PC-3 (cell line): ENCODE measurements at regions not wholly inside any gene's neighbourhood (a gene's known extent, or its start where the extent isn't known, plus 50 kb on each side); places are given as distances from the start of the nearest gene placed in this dataset.

Experiments used
- ATAC-seq: fragments of 200-7000 bp; cut with Tn5 transposase; 2 replicates; pipeline ENCODE4 v1.9.1; 2020; ENCODE audit warnings: mild to moderate bottlenecking, moderate library complexity
- BruUV-seq: library from RNA; stranded (reverse); fragments of 400-500 nt; replicated peaks from 2 replicates; lab custom pipeline; 2021; lab: Mats Ljungman, UMichigan
- CTCF ChIA-PET: fragments of 300-600 bp; sonication (Branson Sonifier 250); formaldehyde crosslinking; loops from one replicate; lab custom pipeline; 2022; ENCODE audit warnings: antibody characterized with exemption; lab: Charles Lee
- POLR2A ChIA-PET: fragments of 300-600 bp; sonication (Branson Sonifier 250); formaldehyde crosslinking; loops from one replicate; lab custom pipeline; 2022; ENCODE audit warnings: antibody characterized with exemption; ENCODE audit not compliant: unreplicated experiment; lab: Charles Lee
- DNase-seq: peaks from one replicate; pipeline ENCODE4 v3.0.0-alpha.2; 2015
- H2AFZ ChIP-seq: fragments of 300-600 bp; sonication (generic); 2 replicates; pipeline ENCODE4 v1.6.0; 2016; ENCODE audit warnings: antibody characterized with exemption, low read length
- H3F3A ChIP-seq: fragments of 300-600 bp; sonication (generic); one replicate; pipeline ENCODE4 v1.6.0; 2017; ENCODE audit warnings: antibody characterized with exemption, low read length, control low read depth, mild to moderate bottlenecking; ENCODE audit not compliant: unreplicated experiment
- H3K27ac ChIP-seq: fragments of 300-600 bp; sonication (generic); 2 replicates; pipeline ENCODE4 v1.5.1; 2016; ENCODE audit warnings: mild to moderate bottlenecking, low read length
- H3K27me3 ChIP-seq: fragments of 300-600 bp; sonication (generic); 2 replicates; pipeline ENCODE4 v1.6.1; 2016; ENCODE audit warnings: low read length, mixed read lengths
- H3K36me3 ChIP-seq: fragments of 300-600 bp; sonication (generic); 2 replicates; pipeline ENCODE4 v1.6.1; 2016; ENCODE audit warnings: low read depth, mixed run types, low read length, mixed read lengths
- H3K4me1 ChIP-seq: fragments of 300-600 bp; sonication (generic); 2 replicates; pipeline ENCODE4 v1.5.1; 2016; ENCODE audit warnings: low read length; ENCODE audit not compliant: insufficient read depth
- H3K4me2 ChIP-seq: fragments of 300-600 bp; sonication (generic); 2 replicates; pipeline ENCODE4 v1.6.0; 2016; ENCODE audit warnings: low read length
- H3K4me3 ChIP-seq: fragments of 300-600 bp; sonication (generic); 2 replicates; pipeline ENCODE4 v1.5.1; 2016; ENCODE audit warnings: mild to moderate bottlenecking, low read length, mixed read lengths
- H3K79me2 ChIP-seq: fragments of 300-600 bp; sonication (generic); 2 replicates; pipeline ENCODE4 v1.6.1; 2017; ENCODE audit warnings: low read length, mixed read lengths
- H3K9ac ChIP-seq: fragments of 300-600 bp; sonication (generic); 2 replicates; pipeline ENCODE4 v1.6.0; 2016; ENCODE audit warnings: mild to moderate bottlenecking, low read length
- H3K9me2 ChIP-seq: fragments of 300-600 bp; sonication (generic); replicated peaks from 2 replicates; pipeline ENCODE4 v1.6.1; 2016; ENCODE audit warnings: mixed run types, low read length, mixed read lengths
- H3K9me3 ChIP-seq: fragments of 300-600 bp; sonication (generic); 2 replicates; pipeline ENCODE4 v1.6.1; 2016; ENCODE audit warnings: low read length, mixed read lengths
- H4K20me1 ChIP-seq: fragments of 300-600 bp; sonication (generic); 2 replicates; pipeline ENCODE4 v1.6.1; 2016; ENCODE audit warnings: low read length, mixed read lengths
- CTCF ChIP-seq: fragments of 300-600 bp; sonication (generic); conservative IDR thresholded peaks from 2 replicates; pipeline ENCODE4 v1.5.1; 2017; ENCODE audit warnings: antibody characterized with exemption, low read depth, mild to moderate bottlenecking, low read length
- EZH2 ChIP-seq: fragments of 300-600 bp; sonication (generic); IDR thresholded peaks from one replicate; pipeline ENCODE4 v1.6.1; 2017; ENCODE audit warnings: antibody characterized with exemption, mild to moderate bottlenecking, low read length; ENCODE audit not compliant: unreplicated experiment
- EZH2phosphoT487 ChIP-seq: fragments of 300-600 bp; sonication (generic); IDR thresholded peaks from 2 replicates; pipeline ENCODE4 v1.6.1; 2018; ENCODE audit warnings: mild to moderate bottlenecking, antibody characterized with exemption, low read length, borderline replicate concordance
- intact Hi-C: fragments of 100-400 bp; cut with micrococcal nuclease; formaldehyde crosslinking; loops from 2 replicates; pipeline ENCODE4 v1.9.0; 2023

DNA sequence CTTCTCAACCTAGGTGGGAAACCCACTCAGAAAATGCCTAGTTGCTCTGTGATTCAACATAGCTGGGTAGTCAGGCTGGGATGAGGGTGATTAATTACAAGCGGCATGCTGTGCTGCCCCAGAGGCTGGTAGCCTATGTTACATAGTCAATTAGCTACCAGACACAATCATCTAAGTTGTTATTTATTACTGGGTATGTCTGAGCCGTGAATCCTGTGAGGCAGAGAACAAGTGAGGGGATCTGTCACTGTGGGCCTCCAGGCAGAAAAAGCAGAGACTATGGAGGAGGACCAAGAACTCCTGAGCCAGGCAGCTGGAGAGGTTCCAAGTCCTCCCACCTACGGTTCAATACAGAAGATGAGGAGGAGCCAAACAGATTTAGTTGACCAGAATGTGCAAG is 186.6 kb upstream of the BDNF start:
- Histone ChIP-seq H3K4me1 (peaks cover 10% of the 10 kb centered on the region), H3F3A (no peaks in the 10 kb centered on the region), H2AFZ (no peak overlapping the region), H3K9ac (no peak overlapping the region), H3K79me2 (no peaks in the 10 kb centered on the region), H3K36me3 (no peaks in the 10 kb centered on the region), H3K27me3 (no peaks in the 10 kb centered on the region), H3K4me3 (no peak overlapping the region), H3K9me3 (no peaks in the 10 kb centered on the region), H4K20me1 (no peaks in the 10 kb centered on the region), H3K9me2 (no peaks in the 10 kb centered on the region), H3K27ac (no peak overlapping the region), H3K4me2 (no peak overlapping the region)
- BruUV-seq = no TSS peak
- POLR2A ChIA-PET = no interaction called here
- intact Hi-C loops = no loop called here
- TF ChIP-seq CTCF (no peak), EZH2 (no peak), EZH2phosphoT487 (no peak)
- CTCF ChIA-PET = no interaction called here
- DNase-seq (no peak), ATAC-seq (no peak)

- ChIA-PET POLR2A (interaction anchor here (0.6 kb wide), 1 partner anchor 166 kb away, joined by 6 read pairs; no protein-coding TSS in a partner anchor), CTCF (no interaction called here)
- Histone ChIP-seq H3K27me3 (no peaks in the 10 kb centered on the region), H4K20me1 (no peaks in the 10 kb centered on the region), H2AFZ (peak overlapping the region; percentile 43), H3K36me3 (no peaks in the 10 kb centered on the region), H3K27ac (peak overlapping the region; percentile 42), H3K4me2 (peak overlapping the region; percentile 64), H3K9me3 (no peaks in the 10 kb centered on the region), H3K9ac (no peak overlapping the region), H3K79me2 (no peaks in the 10 kb centered on the region), H3F3A (no peaks in the 10 kb centered on the region), H3K9me2 (no peaks in the 10 kb centered on the region), H3K4me1 (peaks cover 23% of the 10 kb centered on the region), H3K4me3 (peak overlapping the region; percentile 24; the same call in 1 of the 2 replicates)
- BruUV-seq = no TSS peak
- TF ChIP-seq EZH2 (no peak), EZH2phosphoT487 (no peak)
- ATAC-seq = peak; percentile 88
- intact Hi-C loops = loop anchor here (2.0 kb wide), 1 partner anchor 17 kb away; no protein-coding TSS in a partner anchor
- peak; percentile 69 for DNase-seq
Measured at GRCh38 chr11:27882066-27882697, 181.9 kb upstream of the BDNF start.

DNA sequence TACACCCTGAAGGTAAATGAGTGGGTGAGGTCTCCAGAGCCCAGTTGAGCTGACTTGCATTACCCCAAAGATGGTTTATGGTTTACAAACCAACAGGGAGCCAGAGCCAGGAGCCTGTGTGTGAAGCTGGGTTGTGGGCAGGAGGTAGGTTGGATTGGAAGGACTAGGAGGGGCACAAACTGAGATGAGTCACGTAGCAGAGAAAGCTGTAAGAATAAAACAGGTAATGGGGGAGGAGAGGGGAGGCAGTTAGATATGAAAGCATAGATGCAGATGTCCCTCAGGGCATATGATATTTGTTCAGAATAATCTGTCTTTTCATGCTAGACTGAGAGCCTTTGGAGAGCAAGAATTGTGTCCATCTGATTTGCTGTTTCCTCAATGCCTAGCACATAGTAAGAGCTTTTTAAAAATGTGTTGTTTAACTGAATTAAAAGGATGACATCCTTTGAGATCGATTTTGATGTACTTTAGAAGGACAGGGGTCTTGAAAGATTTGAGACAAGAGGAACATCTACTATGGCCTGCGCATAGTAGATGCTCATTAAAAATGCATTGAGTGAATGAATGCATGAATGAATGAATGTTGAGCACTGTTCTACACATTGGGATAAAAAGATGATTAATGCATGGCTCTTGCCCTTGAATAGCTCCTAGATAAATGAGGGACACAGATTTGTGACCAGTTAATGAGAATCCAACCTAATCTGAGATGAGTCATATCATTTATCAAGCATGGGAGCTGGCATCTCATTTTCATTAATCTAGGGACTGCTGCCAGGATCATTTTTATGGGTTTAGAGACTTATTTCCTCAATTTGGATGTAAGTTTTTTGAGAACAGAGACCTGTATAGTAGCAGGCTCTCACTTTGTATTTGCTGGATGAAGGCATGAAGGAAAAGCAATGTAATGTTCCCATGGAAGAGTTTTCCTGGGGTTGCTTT is 175.8 kb upstream of the BDNF start:
- no peaks in the 10 kb centered on the region for H3F3A ChIP-seq
- no peaks in the 10 kb centered on the region for H3K79me2 ChIP-seq
- no peak for ATAC-seq
- intact Hi-C loops = no loop called here
- no peak overlapping the region for H3K9ac ChIP-seq
- CTCF ChIA-PET = no interaction called here
- no peak overlapping the region for H2AFZ ChIP-seq
- H3K27ac ChIP-seq = no peak overlapping the region
- no peaks in the 10 kb centered on the region for H3K9me3 ChIP-seq
- H3K4me2 ChIP-seq = no peak overlapping the region
- H4K20me1 ChIP-seq = no peaks in the 10 kb centered on the region
- POLR2A ChIA-PET = no interaction called here
- peaks cover 14% of the 10 kb centered on the region for H3K4me1 ChIP-seq
- no peaks in the 10 kb centered on the region for H3K9me2 ChIP-seq
- DNase-seq = peak; percentile 39
- BruUV-seq = no TSS peak
- H3K27me3 ChIP-seq = no peaks in the 10 kb centered on the region
- no peaks in the 10 kb centered on the region for H3K36me3 ChIP-seq
- TF ChIP-seq EZH2 (no peak), EZH2phosphoT487 (no peak), CTCF (no peak)
- no peak overlapping the region for H3K4me3 ChIP-seq
